Pancreas (tissue), 10 donors: ENCODE measurements at regions not wholly inside any gene's neighbourhood (a gene's known extent, or its start where the extent isn't known, plus 50 kb on each side); places are given as distances from the start of the nearest gene placed in this dataset.

Experiments used
- ATAC-seq, 4 donors: fragments of 200-7000 bp; cut with Tn5 transposase; one replicate each; pipeline versions ENCODE4 v1.8.0 to v1.9.1; 2020; ENCODE audit warnings: mild to moderate bottlenecking in 4 of 4, moderate library complexity in 4 of 4
- DNase-seq, 6 donors: peaks; one replicate each; pipeline ENCODE4 v3.0.0-alpha.2; 2020
- FAIRE-seq: peaks from 2 replicates; lab custom pipeline; 2012; peaks lifted over from hg19 to GRCh38; lab: Jason Lieb, UNC
- H3K27ac ChIP-seq, 4 donors: fragments of 200-600 bp; sonication (generic); 1 replicate in 3 of 4; 2 replicates in 1 of 4; pipeline versions ENCODE4 v1.5.0 to v1.8.0; 2020
- H3K27me3 ChIP-seq, 4 donors: fragments of 200-600 bp; one replicate each; pipeline ENCODE4 v1.8.0; 2021
- H3K36me3 ChIP-seq, 3 donors: fragments of 200-600 bp; sonication (generic) in 1 of 3; one replicate each; pipeline versions ENCODE4 v1.5.0 to v1.8.0; 2020 to 2021
- H3K4me1 ChIP-seq, 3 donors: fragments of 200-600 bp; one replicate each; pipeline ENCODE4 v1.8.0; 2021
- H3K4me3 ChIP-seq, 4 donors: fragments of 200-600 bp; sonication (generic) in 2 of 4; one replicate each; pipeline versions ENCODE4 v1.5.0 to v1.8.0; 2020 to 2021
- H3K9me3 ChIP-seq, 4 donors: fragments of 200-600 bp; one replicate each; pipeline ENCODE4 v1.8.0; 2021
- CTCF ChIP-seq, 4 donors: fragments of 200-600 bp; sonication (generic) in 3 of 4; IDR thresholded peaks; one replicate each; pipeline versions ENCODE4 v1.5.0 to v1.8.0; 2021; ENCODE audit warnings: antibody characterized with exemption in 4 of 4
- WGBS, 2 donors: extraction: QIAGEN DNeasy Blood & Tissue Kit; methylation state at CpG; one replicate each; pipeline ENCODE4 v1.1.7; 2013; 5-methylcytosine and 5-hydroxymethylcytosine counted together
- intact Hi-C, 3 donors: fragments of 100-400 bp; cut with DNase I; formaldehyde crosslinking; loops; one replicate each; pipeline versions ENCODE4 v1.11.1 to v1.14.2; 2022
- donor health status: healthy with polysubstance abuse.
- donor health status: DM: no; HTN: no; CAD: no; lungs with moderate emphysema.
- donor health status: DM: no; HTN: no; CAD: no.
- donor health status: control.
- donor health status: control.
- donor health status: Bipolar disorder and iron deficiency.
- donor health status: DM: yes; HTN: yes; CAD: no.
- donor health status: DM: no; HTN: no; CAD: no.
- donor health status: DM: no; HTN: no; CAD: no.
- donor health status: DM: yes; HTN: yes; CAD: no.

GRCh38 chr11:29282088-29282487 is 734.7 kb downstream of the KCNA4 start:
- DNase-seq = no peak
- no peak for TF ChIP-seq CTCF (IDR thresholded peaks at IDR 0.05)
- no peaks in the 10 kb centered on the region for H3K27me3 ChIP-seq
- no peak for FAIRE-seq
- no peak overlapping the region for H3K27ac ChIP-seq
- ATAC-seq = no peak
- intact Hi-C loops = no loop called here
- H3K4me3 ChIP-seq = no peak overlapping the region
- H3K9me3 ChIP-seq = no peaks in the 10 kb centered on the region
- no peaks in the 10 kb centered on the region for H3K4me1 ChIP-seq
- no peaks in the 10 kb centered on the region for H3K36me3 ChIP-seq
- WGBS, 2 donors = 18 to 33% methylated on average over 2 of the region's 2 CpGs

- H3K9me3 ChIP-seq = no peaks in the 10 kb centered on the region
- H3K27ac ChIP-seq = no peak overlapping the region
- TF ChIP-seq CTCF (IDR thresholded peaks at IDR 0.05) = no peak
- H3K4me1 ChIP-seq = no peaks in the 10 kb centered on the region
- FAIRE-seq (no peak), ATAC-seq (no peak), DNase-seq (no peak)
- no peak overlapping the region for H3K4me3 ChIP-seq
- no peaks in the 10 kb centered on the region for H3K36me3 ChIP-seq
- no peaks in the 10 kb centered on the region for H3K27me3 ChIP-seq
- intact Hi-C loops = no loop called here
- 17 to 34% methylated on average over 3 of the region's 3 CpGs for WGBS, 2 donors
Measured at GRCh38 chr11:29281271-29281777, 735.5 kb downstream of the KCNA4 start.

GRCh38 chr11:29280452-29280851 is 736.4 kb downstream of the KCNA4 start:
- DNase-seq (no peak), ATAC-seq (no peak), FAIRE-seq (no peak)
- intact Hi-C loops = no loop called here
- H3K36me3 ChIP-seq = no peaks in the 10 kb centered on the region
- no peak overlapping the region for H3K4me3 ChIP-seq
- WGBS, 2 donors = 61 to 75% methylated on average over 2 of the region's 2 CpGs
- no peaks in the 10 kb centered on the region for H3K9me3 ChIP-seq
- no peaks in the 10 kb centered on the region for H3K4me1 ChIP-seq
- no peak for TF ChIP-seq CTCF (IDR thresholded peaks at IDR 0.05)
- no peak overlapping the region for H3K27ac ChIP-seq
- H3K27me3 ChIP-seq = no peaks in the 10 kb centered on the region

GRCh38 chr11:29279716-29280115 is 737.1 kb downstream of the KCNA4 start:
- intact Hi-C loops = no loop called here
- DNase-seq (no peak), ATAC-seq (no peak), FAIRE-seq (no peak)
- Histone ChIP-seq H3K9me3 (no peaks in the 10 kb centered on the region), H3K4me3 (no peak overlapping the region), H3K27ac (no peak overlapping the region), H3K36me3 (no peaks in the 10 kb centered on the region), H3K4me1 (no peaks in the 10 kb centered on the region), H3K27me3 (no peaks in the 10 kb centered on the region)
- 43 to 53% methylated on average over 2 of the region's 2 CpGs for WGBS, 2 donors
- no peak for TF ChIP-seq CTCF (IDR thresholded peaks at IDR 0.05)

GRCh38 chr11:29272019-29272654 is 744.7 kb downstream of the KCNA4 start:
- DNase-seq (no peak), ATAC-seq (no peak), FAIRE-seq (no peak)
- H3K4me3 ChIP-seq = no peak overlapping the region
- no peaks in the 10 kb centered on the region for H3K36me3 ChIP-seq
- intact Hi-C loops = no loop called here
- no peak for TF ChIP-seq CTCF (IDR thresholded peaks at IDR 0.05)
- WGBS, 2 donors = 50 to 57% methylated on average over 5 of the region's 5 CpGs
- no peaks in the 10 kb centered on the region for H3K4me1 ChIP-seq
- H3K27ac ChIP-seq = no peak overlapping the region
- no peaks in the 10 kb centered on the region for H3K9me3 ChIP-seq
- no peaks in the 10 kb centered on the region for H3K27me3 ChIP-seq
